GDM1 (cell line): ENCODE measurements at regions not wholly inside any gene's neighbourhood (a gene's known extent, or its start where the extent isn't known, plus 50 kb on each side); places are given as distances from the start of the nearest gene placed in this dataset.

Source experiments
- DNase-seq: peaks from one replicate; lab custom pipeline; 2025; lab: John Stamatoyannopoulos, UW

DNA sequence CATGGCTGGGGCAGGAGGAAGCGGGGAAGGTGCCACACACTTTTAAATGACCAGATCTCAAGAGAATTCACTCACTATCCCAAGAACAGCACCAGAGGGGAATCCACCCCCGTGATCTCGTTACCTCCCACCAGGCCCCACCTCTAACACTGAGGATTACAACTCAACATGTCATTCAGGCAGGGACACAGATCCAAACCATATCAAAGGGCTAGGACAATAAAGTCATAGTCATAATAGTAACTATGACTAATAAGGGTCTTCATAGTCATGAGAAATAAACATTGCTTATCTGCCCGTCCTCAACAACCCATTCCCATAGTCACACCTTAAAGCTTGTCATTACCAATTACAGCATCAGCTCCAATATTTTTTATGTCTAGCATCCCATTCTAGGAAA, 65.3 kb upstream of the SMC2 start:
- DNase-seq = no peak
